Activated CD8-positive, alpha-beta memory T cell treated with anti-CD3 and anti-CD28 coated beads for 36 hours (primary cell): ENCODE measurements at regions not wholly inside any gene's neighbourhood (a gene's known extent, or its start where the extent isn't known, plus 50 kb on each side); places are given as distances from the start of the nearest gene placed in this dataset.

ENCODE experiments used
- CTCF ChIA-PET: fragments of 350-600 bp; sonication (Branson Sonifier 250); formaldehyde crosslinking; loops from one replicate; lab custom pipeline; 2021; ENCODE audit warnings: antibody characterized with exemption; lab: Charles Lee
- POLR2A ChIA-PET: fragments of 350-600 bp; sonication (Branson Sonifier 250); formaldehyde crosslinking; loops from one replicate; lab custom pipeline; 2021; ENCODE audit warnings: antibody characterized with exemption; lab: Charles Lee

DNA sequence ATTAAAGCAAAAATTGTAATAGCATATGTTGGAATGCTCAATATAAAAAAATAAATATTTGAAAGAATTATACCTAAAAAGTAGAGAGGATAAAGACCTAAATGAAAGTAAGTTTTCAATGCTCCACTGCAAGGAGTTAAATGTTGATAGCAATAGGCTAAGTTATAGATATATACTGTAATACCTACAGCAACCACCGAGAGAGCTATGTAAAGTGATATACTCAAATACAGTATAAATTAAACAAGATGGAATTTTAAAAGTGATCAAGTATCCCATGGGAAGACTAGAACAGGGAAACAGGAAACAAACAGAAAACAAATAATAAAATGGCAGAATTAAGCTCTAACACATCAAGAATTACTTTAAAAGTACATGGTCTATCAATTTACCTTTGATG is 73.9 kb downstream of the CASP3 start:
- ChIA-PET CTCF (no interaction called here), POLR2A (interaction anchor here (0.6 kb wide), 2 partner anchors 9 to 39 kb away, joined by 3 to 4 read pairs; no protein-coding TSS in a partner anchor)

DNA sequence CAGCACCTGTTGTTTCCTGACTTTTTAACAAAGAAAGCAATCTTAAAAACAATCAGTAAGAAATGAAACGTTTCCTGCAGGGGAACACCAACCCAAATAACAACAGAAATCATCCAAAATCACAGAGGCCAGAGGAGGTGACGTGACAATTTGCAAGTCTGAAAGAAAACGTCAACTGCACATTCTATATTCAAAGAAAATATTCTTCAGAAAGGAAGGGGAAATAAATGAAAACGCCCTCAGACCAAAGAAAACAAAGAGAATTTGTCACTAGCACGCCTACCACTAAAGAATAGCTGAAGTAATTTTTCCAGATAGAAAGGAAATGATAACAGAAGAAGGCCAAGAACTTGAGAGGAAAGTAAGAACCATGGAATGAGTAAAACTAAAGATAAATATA is 74.4 kb downstream of the CASP3 start:
- POLR2A ChIA-PET = interaction anchor here (0.6 kb wide), 2 partner anchors 9 to 39 kb away, joined by 3 to 4 read pairs; no protein-coding TSS in a partner anchor

DNA sequence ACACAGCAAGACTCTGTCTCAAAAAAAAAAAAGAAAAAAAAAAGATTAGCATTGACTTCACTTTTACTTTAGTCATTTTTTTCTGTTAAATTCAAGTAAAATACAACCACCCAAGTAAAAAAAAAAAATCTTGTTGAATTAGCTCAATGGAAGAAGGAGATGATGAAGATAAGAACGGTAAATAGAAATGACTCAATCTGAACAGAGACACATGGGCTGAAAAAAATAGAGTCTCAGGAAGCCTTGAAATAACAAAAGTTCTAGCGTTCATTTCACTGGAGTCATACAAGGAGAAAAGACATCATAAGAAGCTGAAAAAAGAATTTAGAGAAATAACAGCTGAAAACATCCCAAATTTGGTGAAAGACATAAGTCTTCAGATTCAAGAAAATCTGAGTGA is 75.5 kb downstream of the CASP3 start:
- POLR2A ChIA-PET = interaction anchor here (0.6 kb wide), 1 partner anchor 85 kb away, joined by 5 read pairs; no protein-coding TSS in a partner anchor
- CTCF ChIA-PET = interaction anchor here (0.6 to 0.8 kb wide), 2 partner anchors 114 to 290 kb away, joined by 3 read pairs; no protein-coding TSS in a partner anchor

More for the DNA sequence above, 74.4 kb downstream of the CASP3 start:
- CTCF ChIA-PET = no interaction called here

DNA sequence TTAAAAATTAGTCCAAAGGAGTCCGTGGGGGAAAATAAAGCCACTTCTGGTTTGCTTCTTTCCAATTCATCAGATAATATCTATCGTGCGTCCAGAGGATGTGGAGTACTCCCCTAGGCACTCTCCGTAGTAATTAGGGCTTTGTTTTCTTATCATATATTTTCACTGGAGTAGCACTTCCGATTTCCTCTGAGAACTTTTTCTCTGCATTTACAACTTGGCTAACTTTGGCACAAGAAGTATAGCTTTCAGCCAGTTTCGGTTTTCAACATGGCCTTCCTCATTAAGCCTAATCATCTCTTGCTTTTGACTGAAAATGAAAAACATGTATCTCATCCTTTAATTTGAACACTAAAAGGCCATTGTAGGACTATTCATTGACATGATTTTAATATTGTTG is 80.5 kb downstream of the CASP3 start:
- ChIA-PET POLR2A (no interaction called here), CTCF (no interaction called here)

DNA sequence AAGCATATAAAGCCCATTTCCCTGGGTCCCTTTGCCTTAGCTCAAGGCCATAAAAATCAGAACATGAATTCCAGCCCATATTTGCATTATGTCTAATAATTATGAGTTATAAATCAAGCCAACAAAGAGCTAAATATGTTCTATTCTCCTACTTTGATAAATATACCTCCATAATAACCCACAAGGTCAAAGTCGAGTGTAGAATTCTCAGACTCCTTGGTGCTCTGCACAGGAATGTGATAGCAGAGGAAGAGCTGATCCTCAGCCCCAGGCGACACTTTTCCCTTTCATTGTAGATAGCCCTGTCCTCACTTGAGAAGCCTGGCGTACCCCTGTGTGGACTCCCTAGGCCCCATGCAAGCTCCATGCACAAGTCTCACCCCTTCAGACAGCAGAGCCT is 85.6 kb downstream of the CASP3 start:
- POLR2A ChIA-PET = no interaction called here
- CTCF ChIA-PET = no interaction called here

DNA sequence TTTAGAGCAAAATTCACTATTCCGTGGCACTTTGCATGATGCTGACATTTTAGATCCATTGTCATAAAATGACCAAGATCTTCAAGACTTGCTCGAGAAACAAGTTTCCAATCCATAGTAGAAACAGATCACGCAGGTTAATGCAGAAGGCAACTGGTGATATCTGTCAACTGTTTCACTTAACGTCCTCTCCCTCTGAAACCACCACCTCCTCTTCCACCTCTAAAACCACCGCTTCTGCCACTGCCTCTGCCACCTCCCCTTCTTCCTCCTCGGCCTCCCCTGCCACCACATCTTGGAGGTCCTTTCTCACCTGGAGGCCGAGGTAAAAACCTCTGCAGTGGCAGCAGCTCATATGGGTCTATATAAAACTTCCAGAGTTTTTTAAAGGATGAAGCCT is 84.6 kb upstream of the IRF2 start:
- ChIA-PET CTCF (no interaction called here), POLR2A (no interaction called here)

DNA sequence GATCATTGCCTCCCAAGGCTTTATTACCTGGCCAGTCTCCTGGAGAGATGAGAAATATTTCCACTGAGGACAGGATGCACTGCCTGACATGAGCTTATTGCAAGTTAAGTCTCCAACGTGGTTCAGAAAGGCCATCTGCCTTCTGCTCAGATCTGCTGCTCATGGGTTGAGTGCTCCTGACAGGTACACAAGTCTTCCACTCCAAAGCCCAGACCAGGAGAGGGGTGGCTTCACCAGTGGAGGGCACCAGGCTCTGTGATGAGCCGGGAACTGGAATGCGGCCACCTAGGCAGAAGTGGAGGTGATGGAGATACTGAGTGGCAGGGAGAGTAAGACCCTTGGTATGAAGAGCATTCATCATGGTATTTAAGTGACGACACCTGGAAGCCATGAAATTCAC is 79.5 kb upstream of the IRF2 start:
- ChIA-PET CTCF (no interaction called here), POLR2A (no interaction called here)

DNA sequence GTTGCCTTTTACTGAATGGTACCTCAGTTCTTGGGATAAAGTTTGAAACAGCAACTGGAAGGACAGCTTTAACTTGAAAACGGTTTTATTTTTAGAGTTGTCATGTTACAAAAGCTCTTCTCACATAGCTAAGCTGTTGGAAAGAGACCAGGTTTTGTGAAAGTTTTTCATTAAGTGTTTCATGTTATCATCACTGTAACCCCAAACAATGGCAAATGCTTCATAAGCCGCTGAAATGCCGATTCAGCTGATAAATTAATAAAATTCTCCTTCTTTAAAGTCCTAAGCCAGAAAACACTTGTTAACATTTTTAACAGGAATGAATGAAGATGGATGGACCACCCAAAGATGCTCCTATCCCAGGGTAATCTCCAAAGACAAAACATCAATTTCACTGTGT is 76.1 kb upstream of the IRF2 start:
- ChIA-PET CTCF (interaction anchor here (0.8 to 1.2 kb wide), 2 partner anchors 183 to 286 kb away, joined by 3 read pairs; partner anchors contain the start of gene CENPU), POLR2A (no interaction called here)

DNA sequence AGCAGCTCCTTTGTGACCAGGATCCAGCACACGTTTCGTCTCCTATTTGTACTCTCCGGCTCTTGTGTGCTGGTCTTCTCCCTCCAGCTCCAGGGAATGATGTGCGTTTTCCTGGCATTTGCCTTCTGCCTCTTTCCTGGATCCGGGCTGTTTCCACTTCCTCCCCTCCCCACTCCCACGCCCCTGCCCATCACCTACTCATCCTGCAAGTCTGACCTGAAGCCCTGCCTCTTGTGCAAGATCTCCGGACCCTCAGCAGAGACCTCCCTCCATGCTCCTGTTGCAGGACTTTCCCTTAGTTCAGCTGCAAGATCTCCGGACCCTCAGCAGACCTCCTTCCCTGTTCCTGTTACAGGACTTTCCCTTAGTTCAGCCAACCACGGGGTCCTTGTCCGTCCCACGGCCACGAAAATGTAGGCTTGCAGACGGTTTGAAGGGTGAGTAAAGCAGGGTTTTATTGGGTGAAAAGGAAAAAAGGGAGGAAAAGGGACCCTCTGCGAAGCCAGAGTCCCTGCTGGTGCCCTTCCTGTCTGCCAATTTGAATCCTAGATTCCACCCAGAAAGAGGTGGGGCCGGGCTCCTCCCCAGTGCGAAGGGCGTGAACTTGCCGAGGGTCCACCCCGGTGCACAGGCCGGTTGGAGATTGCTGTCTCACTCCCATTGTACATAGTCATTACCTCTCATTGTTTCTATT is 74.4 kb upstream of the IRF2 start:
- POLR2A ChIA-PET = no interaction called here

DNA sequence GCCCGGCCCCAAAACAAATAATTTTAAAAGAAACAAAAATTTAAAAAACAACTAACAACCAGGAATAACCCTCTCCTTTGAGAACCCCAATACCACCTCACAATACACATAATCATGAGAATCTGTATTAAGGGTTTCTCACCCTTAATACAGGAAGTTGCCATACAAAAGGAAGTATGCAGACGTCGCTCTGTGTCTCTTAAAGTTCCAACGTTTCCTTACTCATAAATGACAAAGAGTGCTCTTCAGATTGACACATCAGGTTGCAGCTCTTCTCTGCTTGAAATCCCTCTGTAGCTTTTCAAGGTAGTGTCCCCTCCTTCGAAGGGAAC is 73.9 kb upstream of the IRF2 start:
- POLR2A ChIA-PET = no interaction called here
- CTCF ChIA-PET = no interaction called here

More for the DNA sequence above, 74.4 kb upstream of the IRF2 start:
- CTCF ChIA-PET = no interaction called here

DNA sequence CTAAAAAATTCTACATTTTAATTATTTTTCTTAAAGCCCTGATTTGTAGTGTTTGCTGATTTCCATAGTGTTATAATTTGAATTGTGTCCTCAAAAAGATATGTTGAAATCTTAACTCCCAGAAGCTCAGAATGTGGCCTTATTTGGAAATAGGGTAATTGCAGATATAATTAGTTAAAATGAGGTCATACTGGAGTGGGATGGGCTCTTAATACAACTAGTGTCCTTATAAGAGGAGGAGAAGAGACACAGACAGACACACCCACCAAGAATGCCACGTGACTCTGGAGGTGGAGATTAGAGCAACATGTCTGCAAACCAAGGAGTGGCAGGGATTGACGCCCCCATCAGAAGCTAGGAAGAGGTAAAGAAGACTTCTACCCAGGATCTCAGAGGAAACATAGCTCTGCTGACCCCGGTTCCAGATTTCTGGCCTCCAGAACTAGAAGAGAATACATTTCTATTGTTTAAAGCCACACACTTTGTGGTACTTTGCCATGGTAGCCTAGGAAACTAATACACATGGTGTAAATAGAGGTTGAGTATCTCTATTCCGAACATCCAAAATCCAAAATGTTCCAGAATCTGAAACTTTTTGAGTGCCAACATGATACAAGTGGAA is 70.5 kb upstream of the IRF2 start:
- ChIA-PET POLR2A (no interaction called here), CTCF (interaction anchor here (1.5 kb wide), 1 partner anchor 280 kb away, joined by 3 read pairs; no protein-coding TSS in a partner anchor)

DNA sequence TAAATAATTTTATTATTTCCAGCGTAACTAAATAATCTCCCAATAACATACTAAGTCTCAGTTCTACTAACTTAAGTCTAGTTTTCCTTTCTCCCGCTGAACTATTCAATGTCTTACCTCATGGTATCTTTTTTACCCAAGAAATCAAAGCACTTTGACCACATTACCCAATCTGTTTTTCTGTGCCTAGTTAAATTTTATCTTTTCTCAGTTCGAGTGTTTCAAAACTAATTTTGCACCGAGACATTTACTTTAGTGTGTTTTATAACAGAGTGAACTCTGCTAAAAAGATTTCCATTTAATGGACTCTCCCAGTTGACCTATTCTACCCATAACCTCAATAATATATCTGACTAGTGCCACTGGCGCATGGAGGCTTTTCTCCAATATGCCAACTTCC is 67.6 kb upstream of the IRF2 start:
- POLR2A ChIA-PET = no interaction called here

DNA sequence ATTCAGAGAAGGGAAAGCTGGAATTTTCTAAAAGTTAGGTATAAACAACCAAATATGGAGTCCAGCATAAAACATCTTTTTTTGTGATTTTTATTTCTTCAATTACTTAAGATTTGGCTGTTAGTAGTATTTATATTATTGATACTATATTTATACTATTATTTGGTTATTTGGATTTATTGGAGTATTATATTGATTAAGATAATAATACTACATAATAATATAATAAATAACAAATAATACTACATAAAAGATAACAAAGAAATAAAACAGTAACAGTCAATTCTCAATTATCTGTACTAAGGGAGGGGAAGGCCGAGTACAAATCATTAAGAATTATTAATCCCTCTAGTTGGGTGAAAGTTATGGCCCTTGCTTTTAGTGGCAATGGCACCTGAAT is 66.0 kb upstream of the IRF2 start:
- POLR2A ChIA-PET = no interaction called here
- CTCF ChIA-PET = interaction anchor here (0.9 kb wide), 1 partner anchor 30 kb away, joined by 3 read pairs; no protein-coding TSS in a partner anchor

More for the DNA sequence above, 67.6 kb upstream of the IRF2 start:
- CTCF ChIA-PET = no interaction called here

DNA sequence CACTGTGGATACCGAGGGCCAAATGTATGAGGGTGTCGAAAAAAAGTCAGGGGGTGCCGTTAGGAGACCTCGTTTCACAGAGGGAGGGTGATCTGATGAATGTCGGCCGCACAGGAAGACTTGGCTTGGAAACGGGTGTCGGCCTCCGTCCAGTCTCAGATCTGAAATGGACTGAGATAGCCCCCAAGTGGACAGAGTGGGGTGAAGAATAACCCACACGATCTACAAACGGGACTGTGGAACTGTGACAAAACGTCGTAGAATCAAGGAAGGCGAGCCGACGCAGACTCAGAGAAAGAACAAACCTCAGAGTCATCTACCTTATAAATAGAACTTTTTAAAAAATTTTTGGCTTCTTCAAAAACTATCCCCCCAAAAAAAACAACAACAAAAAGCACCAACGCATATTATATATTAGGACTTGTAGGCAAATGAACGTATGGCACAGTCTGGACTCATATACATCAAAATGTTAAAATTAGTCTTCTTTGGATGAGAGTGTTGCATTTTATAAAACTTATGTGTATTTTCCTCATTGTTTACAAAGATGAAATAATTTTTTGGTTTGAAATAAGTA is 63.8 kb upstream of the IRF2 start:
- ChIA-PET POLR2A (interaction anchor here (1.1 to 1.2 kb wide), 2 partner anchors 64 to 274 kb away, joined by 4 to 6 read pairs; partner anchors contain the start of gene IRF2), CTCF (interaction anchor here (0.7 to 1.5 kb wide), 4 partner anchors 26 to 274 kb away, joined by 3 to 6 read pairs (median 3); partner anchors contain the start of gene IRF2)

DNA sequence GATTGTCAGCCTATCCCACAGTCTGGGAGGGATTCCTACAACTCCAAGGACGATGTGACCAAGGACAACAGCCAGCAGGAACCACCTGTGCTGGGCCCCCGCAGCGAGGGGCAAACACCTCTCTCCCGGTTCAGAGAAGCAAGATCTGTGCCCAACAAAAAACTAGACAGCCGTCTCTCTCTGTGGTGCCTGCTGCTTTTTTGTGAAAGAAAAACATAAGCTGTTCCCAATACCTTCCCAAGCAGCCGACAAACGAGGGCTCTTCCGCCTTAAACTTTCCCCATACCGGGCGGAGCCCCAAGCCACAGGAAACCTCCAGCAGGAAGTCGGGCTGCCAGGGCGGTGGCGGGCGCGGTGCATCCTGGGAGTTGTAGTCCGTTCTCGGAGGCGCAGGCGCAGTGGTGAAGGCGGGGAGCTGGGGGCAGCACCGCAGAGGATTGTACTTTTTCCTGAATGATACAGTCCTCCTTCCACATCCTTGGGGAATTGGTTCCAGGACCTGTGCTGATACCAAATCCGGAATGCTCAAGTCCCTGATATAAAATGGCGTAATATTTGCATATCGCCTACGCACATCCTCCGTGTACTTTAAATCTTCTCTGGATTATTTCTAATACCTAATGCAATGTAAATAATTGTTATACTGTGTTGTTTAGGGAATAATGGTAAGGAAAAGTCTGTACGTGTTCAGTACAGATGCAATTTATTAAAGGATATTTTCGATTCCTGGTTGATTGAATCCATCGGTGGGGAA is 63.1 kb upstream of the IRF2 start:
- ChIA-PET CTCF (interaction anchor here (1.0 to 1.8 kb wide), 5 partner anchors 25 to 273 kb away, joined by 3 to 6 read pairs (median 3); partner anchors contain the start of gene IRF2), POLR2A (interaction anchor here (1.1 to 1.3 kb wide), 3 partner anchors 24 to 273 kb away, joined by 4 to 6 read pairs (median 4); partner anchors contain the start of gene IRF2)

DNA sequence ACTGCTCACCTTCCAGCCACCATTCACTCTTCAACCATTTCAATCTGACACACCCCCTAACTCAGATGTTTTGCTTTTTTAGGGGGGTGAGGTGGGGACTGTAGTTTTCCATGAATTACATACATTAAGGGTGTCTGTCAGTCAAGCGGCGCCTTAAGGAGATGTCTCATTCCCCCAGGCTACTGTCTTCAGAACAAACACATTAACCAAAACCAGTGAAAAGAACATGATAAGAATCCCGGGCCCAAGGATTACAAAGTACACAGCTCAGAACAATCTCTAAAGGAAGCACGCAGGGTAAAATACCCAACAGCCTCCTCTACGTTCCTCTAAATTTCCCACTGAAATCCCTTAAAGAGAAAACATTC is 62.5 kb upstream of the IRF2 start:
- ChIA-PET POLR2A (interaction anchor here (1.1 to 1.3 kb wide), 3 partner anchors 23 to 273 kb away, joined by 4 to 6 read pairs (median 4); partner anchors contain the start of gene IRF2), CTCF (interaction anchor here (1.0 to 1.9 kb wide), 7 partner anchors 23 to 273 kb away, joined by 3 to 7 read pairs (median 5); partner anchors contain the start of gene IRF2)

DNA sequence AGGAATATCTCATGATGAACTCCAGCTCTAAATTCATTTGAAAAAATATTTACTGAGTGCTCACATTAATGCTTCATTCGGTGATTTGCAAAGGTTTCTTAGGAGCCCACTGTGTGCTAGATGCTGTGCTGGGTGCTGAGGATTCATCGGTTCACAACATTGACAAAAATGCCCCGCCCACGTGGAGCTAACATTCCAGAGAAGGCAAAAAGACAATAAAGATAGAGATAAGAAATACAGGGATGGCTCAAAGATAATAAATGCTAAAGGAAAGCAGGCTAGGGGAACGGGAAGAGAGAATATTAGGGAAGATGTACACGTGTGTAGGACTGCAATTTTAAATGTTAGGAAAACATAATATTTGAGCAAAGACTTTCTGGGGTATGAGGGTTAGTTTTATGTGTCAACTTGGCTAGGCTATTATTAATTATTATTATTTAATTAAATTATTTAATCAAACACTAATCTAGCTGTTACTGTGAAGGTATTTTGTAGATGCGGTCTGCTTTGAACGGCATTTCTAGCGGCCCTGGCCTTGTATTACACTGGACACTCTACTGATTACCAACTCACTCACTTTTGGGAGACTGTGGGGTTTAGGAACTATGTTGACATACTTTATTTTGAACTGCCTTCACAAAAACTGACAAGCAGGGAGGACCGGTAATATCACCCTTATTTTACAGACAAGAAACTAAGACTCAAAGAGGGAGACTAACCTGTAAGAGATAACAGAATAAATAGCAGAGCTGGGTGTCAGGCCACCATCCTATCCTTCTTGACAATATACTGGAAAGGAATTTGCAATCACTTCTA is 61.9 kb upstream of the IRF2 start:
- ChIA-PET POLR2A (interaction anchor here (0.9 to 1.3 kb wide), 2 partner anchors 23 to 62 kb away, joined by 3 to 4 read pairs; partner anchors contain the start of gene IRF2), CTCF (interaction anchor here (1.0 to 1.9 kb wide), 5 partner anchors 22 to 272 kb away, joined by 3 to 7 read pairs (median 5); partner anchors contain the start of gene IRF2)
